Natural killer cell (primary cell): ENCODE measurements at regions not wholly inside any gene's neighbourhood (a gene's known extent, or its start where the extent isn't known, plus 50 kb on each side); places are given as distances from the start of the nearest gene placed in this dataset.

Experiments used
- ATAC-seq, 3 donors: fragments of 150-1000 bp in 2 of 3; fragments of 200-7000 bp in 1 of 3; cut with Tn5 transposase; 1 replicate in 1 of 3; 2 replicates in 2 of 3; pipeline ENCODE4 v1.10.0; 2021; ENCODE audit warnings: mild to moderate bottlenecking in 2 of 3, moderate library complexity in 2 of 3
- DNase-seq, 2 donors: peaks; one replicate each; pipeline versions ENCODE4 v3.0.0 to v3.0.0-alpha.2; 2013 to 2021; ENCODE audit warnings: mixed read lengths in 1 of 2
- H3K27ac ChIP-seq: one replicate; pipeline ENCODE4 v1.5.1; 2013; ENCODE audit warnings: mild to moderate bottlenecking, low read length
- H3K27me3 ChIP-seq: one replicate; pipeline ENCODE4 v1.6.1; 2013; ENCODE audit warnings: low read length; ENCODE audit not compliant: control insufficient read depth, insufficient read depth
- H3K36me3 ChIP-seq: one replicate; pipeline ENCODE4 v1.6.1; 2013; ENCODE audit warnings: low read length; ENCODE audit not compliant: control insufficient read depth, insufficient read depth
- H3K4me1 ChIP-seq: one replicate; pipeline ENCODE4 v1.6.1; 2013; ENCODE audit warnings: low read length; ENCODE audit not compliant: control insufficient read depth, insufficient read depth
- H3K4me3 ChIP-seq: one replicate; pipeline ENCODE4 v1.5.1; 2013; ENCODE audit warnings: low read length
- H3K9me3 ChIP-seq: one replicate; pipeline ENCODE4 v1.6.1; 2013; ENCODE audit warnings: low read length; ENCODE audit not compliant: control insufficient read depth, insufficient read depth
- H3K27ac Mint-ChIP-seq, 2 donors: one replicate each; pipeline ENCODE4 v1.8.0; 2022; ENCODE audit warnings: mild to moderate bottlenecking in 2 of 2, mixed read lengths in 2 of 2, moderate library complexity in 1 of 2
- H3K27me3 Mint-ChIP-seq, 2 donors: one replicate each; pipeline ENCODE4 v1.8.0; 2022; ENCODE audit warnings: low read depth in 2 of 2, mixed read lengths in 2 of 2
- H3K36me3 Mint-ChIP-seq: one replicate; pipeline ENCODE4 v1.8.0; 2022; ENCODE audit warnings: mixed read lengths
- H3K4me1 Mint-ChIP-seq, 2 donors: one replicate each; pipeline ENCODE4 v1.8.0; 2022; ENCODE audit warnings: mixed read lengths in 2 of 2
- H3K4me3 Mint-ChIP-seq: one replicate; pipeline ENCODE4 v1.8.0; 2022; ENCODE audit warnings: mild to moderate bottlenecking, moderate library complexity, mixed read lengths
- H3K9me3 Mint-ChIP-seq, 2 donors: one replicate each; pipeline ENCODE4 v1.8.0; 2022; ENCODE audit warnings: mixed read lengths in 2 of 2
- WGBS: methylation state at CpG from one replicate; pipeline ENCODE4 v1.1.7; 2013; ENCODE audit warnings: missing lambda C conversion rate; ENCODE audit not compliant: insufficient coverage; 5-methylcytosine and 5-hydroxymethylcytosine counted together
- intact Hi-C: fragments of 100-400 bp; cut with micrococcal nuclease; formaldehyde crosslinking; loops from one replicate; pipeline ENCODE4 v1.14.2; 2022
- TF ChIP-seq, protein P1 (sequence below): fragments of 200-600 bp; IDR thresholded peaks from one replicate; pipeline ENCODE4 v1.8.0; 2022; ENCODE audit warnings: antibody characterized with exemption

DNA sequence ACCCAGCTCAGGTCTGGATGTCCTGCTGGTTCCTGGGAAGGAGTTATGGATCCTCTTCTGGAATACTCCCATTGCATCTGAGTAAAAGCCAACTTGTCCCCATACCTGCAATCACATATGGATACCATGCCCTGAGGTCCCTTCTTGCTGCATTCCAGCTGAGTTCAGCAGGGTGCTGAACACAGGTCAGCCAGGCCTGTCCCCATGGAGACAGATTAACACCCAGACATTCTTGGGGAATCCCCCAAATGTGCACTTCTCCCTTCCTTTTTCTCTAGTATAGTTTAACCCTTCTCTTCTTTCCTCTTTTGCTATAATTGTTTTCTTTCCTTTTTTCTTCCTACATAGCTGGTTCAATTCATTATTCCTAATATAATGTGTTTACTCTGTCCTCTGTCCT is 799.6 kb upstream of the HS6ST1 start:
- H3K27me3 Mint-ChIP-seq: no peaks in the 10 kb centered on the region
- H3K4me3 ChIP-seq: no peak overlapping the region
- no peaks in the 10 kb centered on the region for H3K36me3 ChIP-seq
- DNase-seq (no peak), ATAC-seq (no peak)
- no peaks in the 10 kb centered on the region for H3K4me1 ChIP-seq
- no peaks in the 10 kb centered on the region for H3K4me1 Mint-ChIP-seq
- no peak overlapping the region for H3K27ac Mint-ChIP-seq
- H3K9me3 ChIP-seq: no peaks in the 10 kb centered on the region
- H3K9me3 Mint-ChIP-seq: peaks cover 8 to 12% of the 10 kb centered on the region in 2 donors
- H3K27ac ChIP-seq: no peak overlapping the region
- no peak overlapping the region for H3K4me3 Mint-ChIP-seq
- intact Hi-C loops: no loop called here
- H3K27me3 ChIP-seq: no peaks in the 10 kb centered on the region
- TF ChIP-seq, protein P1, sequence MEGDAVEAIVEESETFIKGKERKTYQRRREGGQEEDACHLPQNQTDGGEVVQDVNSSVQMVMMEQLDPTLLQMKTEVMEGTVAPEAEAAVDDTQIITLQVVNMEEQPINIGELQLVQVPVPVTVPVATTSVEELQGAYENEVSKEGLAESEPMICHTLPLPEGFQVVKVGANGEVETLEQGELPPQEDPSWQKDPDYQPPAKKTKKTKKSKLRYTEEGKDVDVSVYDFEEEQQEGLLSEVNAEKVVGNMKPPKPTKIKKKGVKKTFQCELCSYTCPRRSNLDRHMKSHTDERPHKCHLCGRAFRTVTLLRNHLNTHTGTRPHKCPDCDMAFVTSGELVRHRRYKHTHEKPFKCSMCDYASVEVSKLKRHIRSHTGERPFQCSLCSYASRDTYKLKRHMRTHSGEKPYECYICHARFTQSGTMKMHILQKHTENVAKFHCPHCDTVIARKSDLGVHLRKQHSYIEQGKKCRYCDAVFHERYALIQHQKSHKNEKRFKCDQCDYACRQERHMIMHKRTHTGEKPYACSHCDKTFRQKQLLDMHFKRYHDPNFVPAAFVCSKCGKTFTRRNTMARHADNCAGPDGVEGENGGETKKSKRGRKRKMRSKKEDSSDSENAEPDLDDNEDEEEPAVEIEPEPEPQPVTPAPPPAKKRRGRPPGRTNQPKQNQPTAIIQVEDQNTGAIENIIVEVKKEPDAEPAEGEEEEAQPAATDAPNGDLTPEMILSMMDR: no peak
- no peaks in the 10 kb centered on the region for H3K36me3 Mint-ChIP-seq

DNA sequence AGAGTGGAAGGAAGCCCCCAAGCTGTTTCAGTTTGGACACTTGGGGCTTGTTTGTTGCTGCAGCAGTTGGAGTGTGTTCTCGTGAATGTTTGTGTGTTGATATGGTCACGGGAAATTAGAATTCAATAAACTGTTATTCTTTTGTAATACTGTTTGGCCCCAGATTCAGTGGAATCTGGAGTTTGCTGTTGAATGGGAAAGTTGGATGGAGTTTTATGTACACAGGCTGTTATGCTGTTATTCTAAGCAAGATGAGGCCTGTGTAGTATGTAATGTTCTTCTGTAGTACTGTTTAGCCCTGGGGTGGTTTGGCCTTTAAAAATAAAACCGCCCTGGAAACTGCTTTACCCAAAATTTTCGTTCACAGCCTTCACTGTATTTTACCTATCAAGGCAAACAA is 810.4 kb upstream of the HS6ST1 start:
- no peak overlapping the region for H3K4me3 ChIP-seq
- DNase-seq (no peak), ATAC-seq (no peak)
- no peak overlapping the region for H3K27ac ChIP-seq
- H3K4me1 ChIP-seq: no peaks in the 10 kb centered on the region
- H3K36me3 ChIP-seq: no peaks in the 10 kb centered on the region
- H3K9me3 Mint-ChIP-seq: peaks cover 2 to 4% of the 10 kb centered on the region in 2 donors
- WGBS: 91% methylated on average over 2 of the region's 4 CpGs
- H3K36me3 Mint-ChIP-seq: no peaks in the 10 kb centered on the region
- H3K27me3 Mint-ChIP-seq: no peaks in the 10 kb centered on the region
- no peak overlapping the region for H3K27ac Mint-ChIP-seq
- peaks cover 3% of the 10 kb centered on the region for H3K9me3 ChIP-seq
- H3K4me1 Mint-ChIP-seq: no peaks in the 10 kb centered on the region
- no peaks in the 10 kb centered on the region for H3K27me3 ChIP-seq
- intact Hi-C loops: no loop called here
- H3K4me3 Mint-ChIP-seq: no peak overlapping the region
- TF ChIP-seq, protein P1: no peak

DNA sequence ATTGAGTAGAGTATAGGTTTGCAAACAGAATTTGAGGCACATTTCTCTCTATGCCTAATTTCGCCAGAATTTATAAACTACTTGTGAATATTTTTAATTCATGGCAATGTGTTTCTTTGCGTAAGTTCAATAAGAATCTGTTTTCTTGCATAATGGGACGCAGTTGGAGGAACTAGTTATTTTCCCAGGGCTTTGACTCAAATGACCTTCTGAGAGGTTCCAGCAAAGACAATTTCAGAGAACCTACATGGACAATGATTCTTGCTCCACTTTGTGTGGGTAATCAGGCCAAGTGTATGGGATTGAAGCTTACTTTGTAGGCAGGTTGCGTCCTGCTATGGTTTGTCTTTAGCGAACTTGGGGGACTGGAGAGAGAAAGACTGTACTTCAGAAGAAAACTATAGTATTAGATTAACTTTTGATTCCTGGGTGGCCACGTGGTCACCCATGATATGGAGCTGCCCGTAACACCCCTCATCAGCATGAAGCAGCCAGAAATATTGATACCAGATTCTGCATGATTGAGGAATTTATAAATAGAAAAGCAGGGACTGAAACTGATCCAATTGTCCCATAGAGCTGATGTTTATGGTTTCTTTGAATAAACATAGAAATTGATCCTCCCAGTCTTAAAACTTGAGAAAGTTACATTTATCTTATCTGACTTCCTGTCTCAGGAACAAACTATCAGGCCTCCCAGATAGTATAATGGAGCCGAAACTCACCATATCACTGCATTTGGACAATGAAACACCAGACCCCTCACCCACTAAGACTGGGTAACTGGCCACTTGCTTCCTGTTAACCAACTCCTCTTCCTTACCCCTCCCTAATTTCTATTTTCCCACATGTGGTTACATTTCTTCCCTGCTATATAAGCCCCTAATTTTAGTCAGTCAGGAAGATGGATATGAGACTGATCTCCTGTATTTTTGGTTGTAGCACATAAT is 815.3 kb upstream of the HS6ST1 start:
- no peak overlapping the region for H3K27ac ChIP-seq
- ATAC-seq (no peak), DNase-seq (no peak)
- H3K4me3 Mint-ChIP-seq: no peak overlapping the region
- H3K27ac Mint-ChIP-seq: no peak overlapping the region
- no peaks in the 10 kb centered on the region for H3K4me1 ChIP-seq
- H3K27me3 ChIP-seq: no peaks in the 10 kb centered on the region
- TF ChIP-seq, protein P1: no peak
- intact Hi-C loops: no loop called here
- 94% methylated on average over 8 of the region's 8 CpGs for whole genome bisulfite sequencing
- peaks cover 0 to 3% of the 10 kb centered on the region in 2 donors for H3K27me3 Mint-ChIP-seq
- H3K4me3 ChIP-seq: no peak overlapping the region
- H3K36me3 ChIP-seq: no peaks in the 10 kb centered on the region
- no peaks in the 10 kb centered on the region for H3K36me3 Mint-ChIP-seq
- H3K9me3 Mint-ChIP-seq: peaks cover 2 to 3% of the 10 kb centered on the region in 2 donors
- H3K9me3 ChIP-seq: no peaks in the 10 kb centered on the region
- no peaks in the 10 kb centered on the region for H3K4me1 Mint-ChIP-seq
